OCI-LY3 (cell line): ENCODE measurements at regions not wholly inside any gene's neighbourhood (a gene's known extent, or its start where the extent isn't known, plus 50 kb on each side); places are given as distances from the start of the nearest gene placed in this dataset.

Experiments used
- H2AFZ ChIP-seq: fragments of 200-600, 300-600 bp; shearing (Covaris generic); 2 replicates; pipeline ENCODE4 v1.6.0; 2014; ENCODE audit warnings: antibody characterized with exemption, low read depth, low read length
- H3K27ac ChIP-seq: fragments of 200-600, 300-600 bp; sonication (generic); 2 replicates; pipeline ENCODE4 v1.5.1; 2014; ENCODE audit warnings: mild to moderate bottlenecking, low read length, moderate library complexity, mixed read lengths
- H3K27me3 ChIP-seq: fragments of 200-600, 300-600 bp; sonication (generic); 2 replicates; pipeline ENCODE4 v1.6.1; 2014; ENCODE audit warnings: low read depth, low read length, mixed read lengths
- H3K36me3 ChIP-seq: fragments of 200-600, 300-600 bp; sonication (generic); replicated peaks from 2 replicates; pipeline ENCODE3; 2014; ENCODE audit warnings: low read depth, low read length, mixed read lengths
- H3K4me1 ChIP-seq: fragments of 300-600, 200-600 bp; sonication (generic); 2 replicates; pipeline ENCODE4 v1.6.1; 2014; ENCODE audit warnings: low read length, mixed read lengths
- H3K4me2 ChIP-seq: fragments of 200-600, 300-600 bp; sonication (generic); 2 replicates; pipeline ENCODE4 v1.6.1; 2014; ENCODE audit warnings: low read length, mixed read lengths
- H3K4me3 ChIP-seq: fragments of 300-600, 200-600 bp; sonication (generic); 2 replicates; pipeline ENCODE4 v1.5.1; 2014; ENCODE audit warnings: antibody characterized with exemption, mild to moderate bottlenecking, low read length, moderate library complexity
- H3K79me2 ChIP-seq: fragments of 300-600, 200-600 bp; shearing (Covaris generic); 2 replicates; pipeline ENCODE4 v1.6.1; 2014; ENCODE audit warnings: mild to moderate bottlenecking, low read length, mixed read lengths
- H3K9ac ChIP-seq: fragments of 300-600, 200-600 bp; shearing (Covaris generic); 2 replicates; pipeline ENCODE4 v1.6.0; 2014; ENCODE audit warnings: mild to moderate bottlenecking, low read length, moderate library complexity
- H3K9me3 ChIP-seq: fragments of 200-600, 300-600 bp; shearing (Covaris generic); 2 replicates; pipeline ENCODE4 v1.6.1; 2014; ENCODE audit warnings: low read length, mixed read lengths; ENCODE audit not compliant: insufficient read depth
- H4K20me1 ChIP-seq: fragments of 200-600, 300-600 bp; sonication (generic); 2 replicates; pipeline ENCODE4 v1.6.1; 2016; ENCODE audit warnings: low read length, mixed read lengths; ENCODE audit not compliant: insufficient read depth
- EZH2phosphoT487 ChIP-seq: fragments of 200-600 bp; shearing (Covaris generic); IDR thresholded peaks from 2 replicates; pipeline ENCODE4 v1.6.1; 2018; ENCODE audit warnings: antibody characterized with exemption, mixed run types, low read depth
- TF ChIP-seq, protein P1 (sequence below): fragments of 200-600, 300-600 bp; sonication (generic); IDR thresholded peaks from 2 replicates; pipeline ENCODE4 v1.5.1; 2014; ENCODE audit warnings: antibody characterized with exemption, low read length, low read depth

- peaks cover 32% of the 10 kb centered on the region for H3K4me1 ChIP-seq
- H3K9ac ChIP-seq, result no peak overlapping the region
- no peaks in the 10 kb centered on the region for H3K27me3 ChIP-seq
- H3K79me2 ChIP-seq, result peaks cover 33% of the 10 kb centered on the region
- H3K4me2 ChIP-seq, result peak overlapping the region; percentile 44
- no peaks in the 10 kb centered on the region for H3K9me3 ChIP-seq
- no peak overlapping the region for H2AFZ ChIP-seq
- peaks cover 6% of the 10 kb centered on the region for H3K36me3 ChIP-seq
- 0 out of 2 replicates have a peak, but pooled peaks cover 8% of the 10 kb centered on the region for H4K20me1 ChIP-seq
- no peak overlapping the region for H3K4me3 ChIP-seq
- H3K27ac ChIP-seq, result no peak overlapping the region
- TF ChIP-seq, protein P1, sequence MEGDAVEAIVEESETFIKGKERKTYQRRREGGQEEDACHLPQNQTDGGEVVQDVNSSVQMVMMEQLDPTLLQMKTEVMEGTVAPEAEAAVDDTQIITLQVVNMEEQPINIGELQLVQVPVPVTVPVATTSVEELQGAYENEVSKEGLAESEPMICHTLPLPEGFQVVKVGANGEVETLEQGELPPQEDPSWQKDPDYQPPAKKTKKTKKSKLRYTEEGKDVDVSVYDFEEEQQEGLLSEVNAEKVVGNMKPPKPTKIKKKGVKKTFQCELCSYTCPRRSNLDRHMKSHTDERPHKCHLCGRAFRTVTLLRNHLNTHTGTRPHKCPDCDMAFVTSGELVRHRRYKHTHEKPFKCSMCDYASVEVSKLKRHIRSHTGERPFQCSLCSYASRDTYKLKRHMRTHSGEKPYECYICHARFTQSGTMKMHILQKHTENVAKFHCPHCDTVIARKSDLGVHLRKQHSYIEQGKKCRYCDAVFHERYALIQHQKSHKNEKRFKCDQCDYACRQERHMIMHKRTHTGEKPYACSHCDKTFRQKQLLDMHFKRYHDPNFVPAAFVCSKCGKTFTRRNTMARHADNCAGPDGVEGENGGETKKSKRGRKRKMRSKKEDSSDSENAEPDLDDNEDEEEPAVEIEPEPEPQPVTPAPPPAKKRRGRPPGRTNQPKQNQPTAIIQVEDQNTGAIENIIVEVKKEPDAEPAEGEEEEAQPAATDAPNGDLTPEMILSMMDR, result no peak
- no peak for TF ChIP-seq EZH2phosphoT487
Measured at GRCh38 chr16:72658888-72659717, 388.8 kb downstream of the ZFHX3 start.

DNA sequence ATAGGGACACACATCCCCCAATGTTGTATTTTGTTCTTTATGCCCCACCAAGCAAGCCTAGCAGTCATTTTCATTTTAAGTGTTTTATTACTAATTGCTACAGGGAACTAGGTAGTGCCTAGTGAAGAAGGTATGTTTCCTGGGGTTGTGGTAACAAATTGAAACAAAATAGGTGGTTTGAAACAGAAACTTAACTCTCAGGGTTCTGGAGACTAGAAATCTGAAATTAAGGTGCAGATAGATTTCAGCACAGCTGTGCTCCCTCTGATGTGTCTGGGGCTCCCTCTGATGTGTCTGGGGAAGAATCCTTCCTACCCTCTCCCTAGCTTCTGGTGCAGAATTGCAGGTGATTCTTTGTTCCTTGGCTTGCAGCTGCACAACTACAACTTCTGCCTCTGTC lies 390.1 kb downstream of the ZFHX3 start:
- 0 out of 2 replicates have a peak, but pooled peaks cover 8% of the 10 kb centered on the region for H4K20me1 ChIP-seq
- peaks cover 30% of the 10 kb centered on the region for H3K79me2 ChIP-seq
- H3K9me3 ChIP-seq, result peaks cover 2% of the 10 kb centered on the region; the same call in 1 of the 2 replicates
- H3K27me3 ChIP-seq, result no peaks in the 10 kb centered on the region
- H2AFZ ChIP-seq, result no peak overlapping the region
- H3K4me3 ChIP-seq, result no peak overlapping the region
- peaks cover 26% of the 10 kb centered on the region for H3K4me1 ChIP-seq
- peaks cover 14% of the 10 kb centered on the region for H3K36me3 ChIP-seq
- no peak for TF ChIP-seq EZH2phosphoT487
- TF ChIP-seq, protein P1, result peak; percentile 34
- no peak overlapping the region for H3K9ac ChIP-seq
- H3K4me2 ChIP-seq, result peak overlapping the region; percentile 44
- H3K27ac ChIP-seq, result 0 out of 2 replicates have a peak overlapping the region, but pooled peaks have one; percentile 1

- Histone ChIP-seq H3K36me3 (peaks cover 20% of the 10 kb centered on the region), H4K20me1 (0 out of 2 replicates have a peak, but pooled peaks cover 8% of the 10 kb centered on the region), H3K27ac (no peak overlapping the region), H2AFZ (no peak overlapping the region), H3K4me1 (peaks cover 26% of the 10 kb centered on the region), H3K79me2 (peaks cover 36% of the 10 kb centered on the region), H3K9ac (no peak overlapping the region), H3K4me3 (no peak overlapping the region), H3K9me3 (peaks cover 8% of the 10 kb centered on the region; the same call in 1 of the 2 replicates), H3K4me2 (no peak overlapping the region), H3K27me3 (no peaks in the 10 kb centered on the region)
- TF ChIP-seq, protein P1, result no peak
- no peak for TF ChIP-seq EZH2phosphoT487
Measured at GRCh38 chr16:72657164-72657563, 390.8 kb downstream of the ZFHX3 start.

DNA sequence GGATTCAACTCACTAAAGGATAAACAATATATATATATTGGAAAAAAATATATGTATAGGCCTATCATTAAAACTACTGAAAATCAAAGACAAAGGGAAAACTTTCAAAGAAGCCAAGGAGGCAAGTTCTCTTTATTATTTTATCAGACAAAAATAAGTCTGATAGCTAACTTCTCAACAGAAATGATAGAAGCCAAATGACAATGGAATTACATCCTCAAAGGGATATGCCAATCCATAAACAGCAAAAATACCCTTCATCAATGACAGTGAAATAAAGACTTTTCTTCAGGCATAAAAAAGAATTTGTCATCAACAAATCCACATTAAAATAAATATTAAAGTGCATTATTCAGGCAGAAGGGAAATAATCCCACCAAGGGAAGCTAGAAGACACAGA lies 393.4 kb downstream of the ZFHX3 start:
- 0 out of 2 replicates have a peak, but pooled peaks cover 8% of the 10 kb centered on the region for H4K20me1 ChIP-seq
- no peak overlapping the region for H2AFZ ChIP-seq
- no peak overlapping the region for H3K27ac ChIP-seq
- peaks cover 26% of the 10 kb centered on the region; the same call in 1 of the 2 replicates for H3K79me2 ChIP-seq
- H3K9me3 ChIP-seq, result peaks cover 9% of the 10 kb centered on the region; the same call in 1 of the 2 replicates
- no peaks in the 10 kb centered on the region for H3K27me3 ChIP-seq
- peaks cover 15% of the 10 kb centered on the region for H3K36me3 ChIP-seq
- H3K4me3 ChIP-seq, result no peak overlapping the region
- peaks cover 35% of the 10 kb centered on the region for H3K4me1 ChIP-seq
- TF ChIP-seq EZH2phosphoT487, result no peak
- TF ChIP-seq, protein P1, result no peak
- no peak overlapping the region for H3K9ac ChIP-seq
- no peak overlapping the region for H3K4me2 ChIP-seq
